Smooth muscle cell (in vitro differentiated cells): ENCODE measurements at regions not wholly inside any gene's neighbourhood (a gene's known extent, or its start where the extent isn't known, plus 50 kb on each side); places are given as distances from the start of the nearest gene placed in this dataset.

Experiments
- DNase-seq: peaks from one replicate; lab custom pipeline; 2025; ENCODE audit not compliant: unreplicated experiment; lab: John Stamatoyannopoulos, UW
- H2AFZ ChIP-seq: fragments of 200-600 bp; sonication (generic); 2 replicates; pipeline ENCODE4 v1.6.0; 2016; ENCODE audit warnings: antibody characterized with exemption, low read depth, mild to moderate bottlenecking
- H3F3A ChIP-seq: fragments of 200-600 bp; sonication (generic); 2 replicates; pipeline ENCODE4 v1.6.0; 2017; ENCODE audit warnings: antibody characterized with exemption, low read depth
- H3K27ac ChIP-seq: fragments of 200-600 bp; sonication (generic); 2 replicates; pipeline ENCODE4 v1.5.1; 2016; ENCODE audit warnings: low read depth, mild to moderate bottlenecking
- H3K27me3 ChIP-seq: fragments of 200-600 bp; sonication (generic); 2 replicates; pipeline ENCODE4 v1.6.1; 2016; ENCODE audit warnings: low read depth, mild to moderate bottlenecking
- H3K36me3 ChIP-seq: fragments of 200-600 bp; sonication (generic); 2 replicates; pipeline ENCODE4 v1.5.1; 2016; ENCODE audit warnings: low read depth
- H3K4me1 ChIP-seq: fragments of 200-600 bp; sonication (generic); 2 replicates; pipeline ENCODE4 v1.5.1; 2016; ENCODE audit warnings: low read depth
- H3K4me2 ChIP-seq: fragments of 200-600 bp; sonication (generic); 2 replicates; pipeline ENCODE4 v1.6.0; 2016; ENCODE audit warnings: mild to moderate bottlenecking
- H3K4me3 ChIP-seq: fragments of 200-600 bp; sonication (generic); 2 replicates; pipeline ENCODE4 v1.5.1; 2016; ENCODE audit warnings: mild to moderate bottlenecking
- H3K79me2 ChIP-seq: fragments of 200-600 bp; sonication (generic); 2 replicates; pipeline ENCODE4 v1.6.0; 2016; ENCODE audit warnings: low read depth, mild to moderate bottlenecking
- H3K9ac ChIP-seq: fragments of 200-600 bp; sonication (generic); 2 replicates; pipeline ENCODE4 v1.6.0; 2016; ENCODE audit warnings: low read depth
- H3K9me3 ChIP-seq: fragments of 200-600 bp; sonication (generic); replicated peaks from 2 replicates; pipeline ENCODE4 v1.5.1; 2016; ENCODE audit warnings: low read depth
- H4K20me1 ChIP-seq: fragments of 200-600 bp; sonication (generic); 2 replicates; pipeline ENCODE4 v1.6.0; 2016; ENCODE audit warnings: low read depth
- CTCF ChIP-seq: fragments of 200-600 bp; sonication (generic); IDR thresholded peaks from 2 replicates; pipeline ENCODE4 v1.5.1; 2017; ENCODE audit warnings: borderline replicate concordance, mild to moderate bottlenecking, antibody characterized with exemption; ENCODE audit not compliant: insufficient read depth, poor library complexity, severe bottlenecking
- WGBS: methylation state at CpG from one replicate; pipeline ENCODE4 v1.1.7; 2016; ENCODE audit warnings: low lambda C conversion rate; 5-methylcytosine and 5-hydroxymethylcytosine counted together

GRCh38 chr4:64846417-64846816 is 437.2 kb upstream of the TECRL start:
- TF ChIP-seq CTCF: no peak
- no peaks in the 10 kb centered on the region for H3K9me3 ChIP-seq
- H3K4me3 ChIP-seq: no peak overlapping the region
- no peak overlapping the region for H3K9ac ChIP-seq
- H3K27me3 ChIP-seq: no peaks in the 10 kb centered on the region
- no peak overlapping the region for H3K4me2 ChIP-seq
- H3K4me1 ChIP-seq: no peaks in the 10 kb centered on the region
- DNase-seq: no peak
- no peaks in the 10 kb centered on the region for H3K36me3 ChIP-seq
- H3F3A ChIP-seq: no peaks in the 10 kb centered on the region
- no peaks in the 10 kb centered on the region for H3K79me2 ChIP-seq
- H3K27ac ChIP-seq: no peak overlapping the region
- H2AFZ ChIP-seq: no peak overlapping the region
- H4K20me1 ChIP-seq: no peaks in the 10 kb centered on the region

- Histone ChIP-seq H3K27me3 (no peaks in the 10 kb centered on the region), H4K20me1 (no peaks in the 10 kb centered on the region), H3K9me3 (no peaks in the 10 kb centered on the region), H3K36me3 (no peaks in the 10 kb centered on the region), H2AFZ (no peak overlapping the region), H3K4me2 (no peak overlapping the region), H3F3A (no peaks in the 10 kb centered on the region), H3K27ac (no peak overlapping the region), H3K4me3 (no peak overlapping the region), H3K79me2 (no peaks in the 10 kb centered on the region), H3K4me1 (no peaks in the 10 kb centered on the region), H3K9ac (no peak overlapping the region)
- DNase-seq: no peak
- TF ChIP-seq CTCF: no peak
These were observed 420.5 kb upstream of the TECRL start for GRCh38 chr4:64829749-64830148.

- no peak for TF ChIP-seq CTCF
- no peak overlapping the region for H3K27ac ChIP-seq
- no peak overlapping the region for H3K4me3 ChIP-seq
- H2AFZ ChIP-seq: no peak overlapping the region
- H3K36me3 ChIP-seq: no peaks in the 10 kb centered on the region
- no peak overlapping the region for H3K9ac ChIP-seq
- no peaks in the 10 kb centered on the region for H3F3A ChIP-seq
- no peak overlapping the region for H3K4me2 ChIP-seq
- H3K79me2 ChIP-seq: no peaks in the 10 kb centered on the region
- no peak for DNase-seq
- H3K27me3 ChIP-seq: no peaks in the 10 kb centered on the region
- H3K4me1 ChIP-seq: no peaks in the 10 kb centered on the region
- no peaks in the 10 kb centered on the region for H3K9me3 ChIP-seq
- no peaks in the 10 kb centered on the region for H4K20me1 ChIP-seq
- WGBS: 63% methylated on average over 1 of the region's 1 CpG
These were observed 415.3 kb upstream of the TECRL start for GRCh38 chr4:64824591-64824990.

- no peak overlapping the region for H3K4me3 ChIP-seq
- no peak for DNase-seq
- no peaks in the 10 kb centered on the region for H3K4me1 ChIP-seq
- no peaks in the 10 kb centered on the region for H3K79me2 ChIP-seq
- no peaks in the 10 kb centered on the region for H3K36me3 ChIP-seq
- no peaks in the 10 kb centered on the region for H3K9me3 ChIP-seq
- no peak overlapping the region for H3K27ac ChIP-seq
- no peaks in the 10 kb centered on the region for H4K20me1 ChIP-seq
- H3K4me2 ChIP-seq: no peak overlapping the region
- H3K27me3 ChIP-seq: no peaks in the 10 kb centered on the region
- no peaks in the 10 kb centered on the region for H3F3A ChIP-seq
- no peak overlapping the region for H2AFZ ChIP-seq
- no peak for TF ChIP-seq CTCF
- H3K9ac ChIP-seq: no peak overlapping the region
These were observed 413.2 kb upstream of the TECRL start for GRCh38 chr4:64822405-64822804.
